Body of pancreas (tissue), 4 donors: ENCODE measurements at regions not wholly inside any gene's neighbourhood (a gene's known extent, or its start where the extent isn't known, plus 50 kb on each side); places are given as distances from the start of the nearest gene placed in this dataset.

Experiments
- CTCF ChIP-seq, 7 experiments: fragments of 450-650 bp in 4 of 7; fragments of 200-600 bp in 3 of 7; sonication (generic) in 3 of 7; IDR thresholded peaks; one replicate each; pipeline ENCODE4 v1.5.1; 2016 to 2019; ENCODE audit warnings: antibody characterized with exemption in 7 of 7
- POLR2A ChIP-seq, 3 donors: fragments of 450-650 bp; IDR thresholded peaks; one replicate each; pipeline ENCODE4 v1.6.1; 2016; ENCODE audit warnings: antibody characterized with exemption in 3 of 3, mild to moderate bottlenecking in 2 of 3

GRCh38 chr2:52695731-52696130 is 1071.9 kb upstream of the CHAC2 start:
- TF ChIP-seq CTCF (IDR thresholded peaks at IDR 0.05) (no peak), POLR2A (IDR thresholded peaks at IDR 0.05) (no peak)
